SK-N-SH (cell line): ENCODE measurements at regions not wholly inside any gene's neighbourhood (a gene's known extent, or its start where the extent isn't known, plus 50 kb on each side); places are given as distances from the start of the nearest gene placed in this dataset.

Experiments
- CTCF ChIA-PET: fragments of 300-600, 350-600 bp; formaldehyde crosslinking; extraction: SDS; loops from one replicate; lab custom pipeline; 2021; lab: Yijun Ruan, JAX
- POLR2A ChIA-PET: fragments of 350-600 bp; sonication (Branson Sonifier 250); formaldehyde crosslinking; extraction: SDS; loops from one replicate; lab custom pipeline; 2020; ENCODE audit warnings: antibody characterized with exemption, inconsistent platforms; lab: Yijun Ruan, JAX
- DNase-seq: peaks from one replicate; pipeline ENCODE4 v3.0.0; 2012
- H2AFZ ChIP-seq: fragments of 200-600 bp; sonication (generic); 2 replicates; pipeline ENCODE4 v1.8.1; 2016; ENCODE audit warnings: antibody characterized with exemption, mild to moderate bottlenecking, low read depth
- H3F3A ChIP-seq: fragments of 200-600 bp; sonication (generic); replicated peaks from 2 replicates; pipeline ENCODE3; 2016; ENCODE audit warnings: antibody characterized with exemption, mild to moderate bottlenecking; ENCODE audit not compliant: insufficient read depth
- H3K27ac ChIP-seq, 2 experiments: fragments of 200-500 bp in 1 of 2; fragments of 200-600 bp in 1 of 2; sonication (Bioruptor generic) in 1 of 2; sonication (generic), shearing (Covaris generic) in 1 of 2; 2 replicates each; pipeline versions ENCODE4 v1.5.1 to v1.6.1; 2014 to 2016; ENCODE audit warnings: low read depth in 2 of 2, inconsistent platforms in 1 of 2, low read length in 1 of 2, mild to moderate bottlenecking in 1 of 2, mixed read lengths in 1 of 2
- H3K27me3 ChIP-seq: fragments of 200-600 bp; sonication (generic), shearing (Covaris generic); 2 replicates; pipeline ENCODE4 v1.6.1; 2016; ENCODE audit warnings: mixed run types; ENCODE audit not compliant: insufficient read depth
- H3K36me3 ChIP-seq, 2 experiments: fragments of 200-500 bp in 1 of 2; fragments of 200-600 bp in 1 of 2; sonication (Bioruptor generic) in 1 of 2; sonication (generic) in 1 of 2; replicated peaks in 1 of 2; 2 replicates each; pipeline versions ENCODE3 to v1.5.1; 2014 to 2016; ENCODE audit warnings: low read length in 1 of 2, mild to moderate bottlenecking in 1 of 2; ENCODE audit not compliant: insufficient read depth in 2 of 2, control insufficient read depth in 1 of 2
- H3K4me1 ChIP-seq, 2 experiments: fragments of 200-500 bp in 1 of 2; fragments of 200-600 bp in 1 of 2; sonication (Bioruptor generic) in 1 of 2; sonication (generic), shearing (Covaris generic) in 1 of 2; 2 replicates each; pipeline versions ENCODE4 v1.5.1 to v1.6.1; 2014 to 2016; ENCODE audit warnings: low read depth in 1 of 2, low read length in 1 of 2, mixed run types in 1 of 2; ENCODE audit not compliant: insufficient read depth in 2 of 2, control insufficient read depth in 1 of 2
- H3K4me2 ChIP-seq: fragments of 200-600 bp; sonication (generic), shearing (Covaris generic); 2 replicates; pipeline ENCODE4 v1.6.1; 2017; ENCODE audit warnings: mixed run types
- H3K4me3 ChIP-seq, 2 experiments: fragments of 200-500 bp in 1 of 2; fragments of 200-600 bp in 1 of 2; sonication (Bioruptor generic) in 1 of 2; sonication (generic), shearing (Covaris generic) in 1 of 2; 2 replicates each; pipeline versions ENCODE4 v1.5.1 to v1.8.1; 2014 to 2016; ENCODE audit warnings: low read depth in 2 of 2, inconsistent platforms in 1 of 2, low read length in 1 of 2, mild to moderate bottlenecking in 1 of 2, mixed read lengths in 1 of 2, moderate library complexity in 1 of 2
- H3K79me2 ChIP-seq: fragments of 200-600 bp; sonication (generic); 2 replicates; pipeline ENCODE4 v1.8.1; 2017; ENCODE audit warnings: mild to moderate bottlenecking; ENCODE audit not compliant: insufficient read depth
- H3K9ac ChIP-seq: fragments of 200-600 bp; sonication (generic); 2 replicates; pipeline ENCODE4 v1.6.1; 2017; ENCODE audit warnings: mixed run types
- H3K9me2 ChIP-seq: fragments of 200-600 bp; sonication (generic); 2 replicates; pipeline ENCODE4 v1.6.1; 2017; ENCODE audit warnings: mixed run types
- H3K9me3 ChIP-seq: fragments of 200-600 bp; sonication (generic); 2 replicates; pipeline ENCODE4 v1.6.1; 2017; ENCODE audit warnings: mixed run types, mild to moderate bottlenecking, moderate library complexity
- H4K20me1 ChIP-seq: fragments of 200-600 bp; sonication (generic); 2 replicates; pipeline ENCODE4 v1.6.1; 2017; ENCODE audit warnings: mild to moderate bottlenecking, mixed run types; ENCODE audit not compliant: insufficient read depth
- CHD2 ChIP-seq: fragments of 150-350 bp; IDR thresholded peaks from 2 replicates; pipeline ENCODE4 v1.6.1; 2018; ENCODE audit warnings: low read length; ENCODE audit not compliant: partially characterized antibody
- ELF1 ChIP-seq: IDR thresholded peaks from 2 replicates; pipeline ENCODE4 v1.4.0; 2012
- FOXJ3 ChIP-seq: sonication (generic); formaldehyde crosslinking; IDR thresholded peaks from 2 replicates; pipeline ENCODE4 v1.5.1; 2020; ENCODE audit warnings: mild to moderate bottlenecking, missing genetic modification reagents
- RCOR1 ChIP-seq: fragments of 150-350 bp; IDR thresholded peaks from 2 replicates; pipeline ENCODE4 v1.6.1; 2017; ENCODE audit warnings: antibody characterized with exemption, low read length
- REST ChIP-seq: IDR thresholded peaks from 2 replicates; pipeline ENCODE4 v1.6.1; 2012; ENCODE audit warnings: mild to moderate bottlenecking, low read depth, low read length, moderate library complexity
- RFX5 ChIP-seq: IDR thresholded peaks from 2 replicates; pipeline ENCODE4 v1.6.1; 2012; ENCODE audit warnings: mild to moderate bottlenecking, improper control_type of control experiment, low read length
- RXRA ChIP-seq: IDR thresholded peaks from 2 replicates; pipeline ENCODE4 v1.4.0; 2012; ENCODE audit warnings: low read depth, mild to moderate bottlenecking, borderline replicate concordance
- SMC3 ChIP-seq: IDR thresholded peaks from 2 replicates; pipeline ENCODE4 v1.6.1; 2012; ENCODE audit warnings: low read depth, low read length, improper control_type of control experiment
- USF1 ChIP-seq: IDR thresholded peaks from 2 replicates; pipeline ENCODE4 v1.4.0; 2012; ENCODE audit warnings: low read depth, borderline replicate concordance
- YY1 ChIP-seq: IDR thresholded peaks from 2 replicates; pipeline ENCODE4 v1.4.0; 2012; ENCODE audit warnings: low read depth, mild to moderate bottlenecking
- WGBS: methylation state at CpG from one replicate; pipeline ENCODE4 v1.1.6; 2017; ENCODE audit warnings: low lambda C conversion rate; 5-methylcytosine and 5-hydroxymethylcytosine counted together
- TF ChIP-seq, protein P1 (sequence below): fragments of 150-350 bp; IDR thresholded peaks from 2 replicates; pipeline ENCODE4 v1.6.1; 2016; ENCODE audit warnings: mild to moderate bottlenecking, low read depth, low read length
- TF ChIP-seq, protein P2 (sequence below): IDR thresholded peaks from 2 replicates; pipeline ENCODE4; 2012

GRCh38 chr6:65943051-65943450 lies 236.0 kb upstream of the EYS start (continued):
- TF ChIP-seq REST (no peak), SMC3 (no peak), ELF1 (no peak), RXRA (no peak), RFX5 (no peak), USF1 (no peak), FOXJ3 (no peak), RCOR1 (no peak), CHD2 (no peak), YY1 (no peak)
- TF ChIP-seq, protein P1, sequence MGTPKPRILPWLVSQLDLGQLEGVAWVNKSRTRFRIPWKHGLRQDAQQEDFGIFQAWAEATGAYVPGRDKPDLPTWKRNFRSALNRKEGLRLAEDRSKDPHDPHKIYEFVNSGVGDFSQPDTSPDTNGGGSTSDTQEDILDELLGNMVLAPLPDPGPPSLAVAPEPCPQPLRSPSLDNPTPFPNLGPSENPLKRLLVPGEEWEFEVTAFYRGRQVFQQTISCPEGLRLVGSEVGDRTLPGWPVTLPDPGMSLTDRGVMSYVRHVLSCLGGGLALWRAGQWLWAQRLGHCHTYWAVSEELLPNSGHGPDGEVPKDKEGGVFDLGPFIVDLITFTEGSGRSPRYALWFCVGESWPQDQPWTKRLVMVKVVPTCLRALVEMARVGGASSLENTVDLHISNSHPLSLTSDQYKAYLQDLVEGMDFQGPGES: no peak

- Histone ChIP-seq H3F3A (no peaks in the 10 kb centered on the region), H3K9ac (no peak overlapping the region), H3K9me3 (no peaks in the 10 kb centered on the region), H3K27me3 (no peaks in the 10 kb centered on the region), H4K20me1 (no peaks in the 10 kb centered on the region), H3K4me1 (no peaks in the 10 kb centered on the region), H3K9me2 (no peaks in the 10 kb centered on the region), H3K79me2 (no peaks in the 10 kb centered on the region), H3K36me3 (no peaks in the 10 kb centered on the region)
- CTCF ChIA-PET: no interaction called here
- TF ChIP-seq, protein P2, sequence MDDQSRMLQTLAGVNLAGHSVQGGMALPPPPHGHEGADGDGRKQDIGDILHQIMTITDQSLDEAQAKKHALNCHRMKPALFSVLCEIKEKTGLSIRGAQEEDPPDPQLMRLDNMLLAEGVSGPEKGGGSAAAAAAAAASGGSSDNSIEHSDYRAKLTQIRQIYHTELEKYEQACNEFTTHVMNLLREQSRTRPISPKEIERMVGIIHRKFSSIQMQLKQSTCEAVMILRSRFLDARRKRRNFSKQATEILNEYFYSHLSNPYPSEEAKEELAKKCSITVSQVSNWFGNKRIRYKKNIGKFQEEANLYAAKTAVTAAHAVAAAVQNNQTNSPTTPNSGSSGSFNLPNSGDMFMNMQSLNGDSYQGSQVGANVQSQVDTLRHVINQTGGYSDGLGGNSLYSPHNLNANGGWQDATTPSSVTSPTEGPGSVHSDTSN: no peak
- TF ChIP-seq, all 33 proteins: peak for 0
- Histone ChIP-seq H3K27ac (no peak overlapping the region), H3K4me2 (no peak overlapping the region), H2AFZ (no peak overlapping the region), H3K4me3 (no peak overlapping the region)
- whole genome bisulfite sequencing: 15% methylated on average over 2 of the region's 2 CpGs
- no peak for DNase-seq
- POLR2A ChIA-PET: no interaction called here
Measured at GRCh38 chr6:65938000-65938399, 231.0 kb upstream of the EYS start.
